PC-3 (cell line): ENCODE measurements at regions not wholly inside any gene's neighbourhood (a gene's known extent, or its start where the extent isn't known, plus 50 kb on each side); places are given as distances from the start of the nearest gene placed in this dataset.

Experiments
- EZH2 ChIP-seq: fragments of 300-600 bp; sonication (generic); IDR thresholded peaks from one replicate; pipeline ENCODE4 v1.6.1; 2017; ENCODE audit warnings: antibody characterized with exemption, mild to moderate bottlenecking, low read length; ENCODE audit not compliant: unreplicated experiment
- EZH2phosphoT487 ChIP-seq: fragments of 300-600 bp; sonication (generic); IDR thresholded peaks from 2 replicates; pipeline ENCODE4 v1.6.1; 2018; ENCODE audit warnings: mild to moderate bottlenecking, antibody characterized with exemption, low read length, borderline replicate concordance
- TF ChIP-seq, protein P1 (sequence below): fragments of 300-600 bp; sonication (generic); conservative IDR thresholded peaks from 2 replicates; pipeline ENCODE4 v1.5.1; 2017; ENCODE audit warnings: antibody characterized with exemption, low read depth, mild to moderate bottlenecking, low read length

- TF ChIP-seq, protein P1, sequence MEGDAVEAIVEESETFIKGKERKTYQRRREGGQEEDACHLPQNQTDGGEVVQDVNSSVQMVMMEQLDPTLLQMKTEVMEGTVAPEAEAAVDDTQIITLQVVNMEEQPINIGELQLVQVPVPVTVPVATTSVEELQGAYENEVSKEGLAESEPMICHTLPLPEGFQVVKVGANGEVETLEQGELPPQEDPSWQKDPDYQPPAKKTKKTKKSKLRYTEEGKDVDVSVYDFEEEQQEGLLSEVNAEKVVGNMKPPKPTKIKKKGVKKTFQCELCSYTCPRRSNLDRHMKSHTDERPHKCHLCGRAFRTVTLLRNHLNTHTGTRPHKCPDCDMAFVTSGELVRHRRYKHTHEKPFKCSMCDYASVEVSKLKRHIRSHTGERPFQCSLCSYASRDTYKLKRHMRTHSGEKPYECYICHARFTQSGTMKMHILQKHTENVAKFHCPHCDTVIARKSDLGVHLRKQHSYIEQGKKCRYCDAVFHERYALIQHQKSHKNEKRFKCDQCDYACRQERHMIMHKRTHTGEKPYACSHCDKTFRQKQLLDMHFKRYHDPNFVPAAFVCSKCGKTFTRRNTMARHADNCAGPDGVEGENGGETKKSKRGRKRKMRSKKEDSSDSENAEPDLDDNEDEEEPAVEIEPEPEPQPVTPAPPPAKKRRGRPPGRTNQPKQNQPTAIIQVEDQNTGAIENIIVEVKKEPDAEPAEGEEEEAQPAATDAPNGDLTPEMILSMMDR, result no peak
- TF ChIP-seq EZH2phosphoT487, result no peak
- TF ChIP-seq EZH2, result no peak
These were observed 286.1 kb downstream of the ZNF621 start for GRCh38 chr3:40810813-40811212.
